Activated B cell treated with CpG ODN at 0.5 μM for 24 hours (primary cell): ENCODE measurements at regions not wholly inside any gene's neighbourhood (a gene's known extent, or its start where the extent isn't known, plus 50 kb on each side); places are given as distances from the start of the nearest gene placed in this dataset.

Source experiments
- ATAC-seq: fragments of 200-7000 bp; cut with Tn5 transposase; one replicate; pipeline ENCODE4 v1.10.0; 2021; ENCODE audit warnings: low read depth, mild to moderate bottlenecking, moderate library complexity
- CTCF ChIA-PET: fragments of 350-600 bp; sonication (Branson Sonifier 250); formaldehyde crosslinking; loops from one replicate; lab custom pipeline; 2021; ENCODE audit warnings: antibody characterized with exemption; lab: Charles Lee
- POLR2A ChIA-PET: fragments of 350-600 bp; sonication (Branson Sonifier 250); formaldehyde crosslinking; loops from one replicate; lab custom pipeline; 2021; ENCODE audit warnings: antibody characterized with exemption; lab: Charles Lee
- DNase-seq: peaks from one replicate; pipeline ENCODE4 v3.0.0; 2022
- H3K27ac Mint-ChIP-seq: one replicate; pipeline ENCODE4 v1.8.0; 2020; ENCODE audit warnings: mixed read lengths
- H3K27me3 Mint-ChIP-seq: one replicate; pipeline ENCODE4 v1.8.0; 2021; ENCODE audit warnings: mixed read lengths
- H3K36me3 Mint-ChIP-seq: one replicate; pipeline ENCODE4 v1.8.0; 2021; ENCODE audit warnings: low read depth, mixed read lengths
- H3K4me1 Mint-ChIP-seq: one replicate; pipeline ENCODE4 v1.8.0; 2021; ENCODE audit warnings: mixed read lengths
- H3K4me3 Mint-ChIP-seq: one replicate; pipeline ENCODE4 v1.8.0; 2020; ENCODE audit warnings: mild to moderate bottlenecking, mixed read lengths
- H3K9me3 Mint-ChIP-seq: one replicate; pipeline ENCODE4 v1.8.0; 2020; ENCODE audit warnings: mixed read lengths
- intact Hi-C: fragments of 100-400 bp; cut with micrococcal nuclease; formaldehyde crosslinking; loops from one replicate; pipeline ENCODE4 v1.15.1; 2024
- TF ChIP-seq, protein P1 (sequence below): fragments of 200-600 bp; IDR thresholded peaks from one replicate; pipeline ENCODE4 v1.8.0; 2022; ENCODE audit warnings: antibody characterized with exemption, mild to moderate bottlenecking

DNA sequence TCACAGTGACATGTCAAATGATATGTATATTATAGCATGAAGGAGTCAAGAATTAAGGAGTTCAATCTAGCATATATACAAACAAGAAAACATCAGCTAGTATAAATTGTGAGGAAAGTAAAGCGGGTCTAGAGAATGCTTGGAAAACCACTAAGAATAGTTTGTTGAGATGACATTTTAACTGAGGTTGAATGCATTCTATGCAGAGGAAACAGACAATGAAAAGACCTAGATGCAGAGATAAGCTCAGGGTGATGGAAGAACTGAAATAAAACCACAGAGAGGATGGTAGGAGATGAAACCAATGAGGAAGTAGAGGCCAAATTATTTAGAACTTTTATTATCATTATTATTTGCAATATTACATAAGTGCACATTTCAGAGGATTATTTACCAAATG, 803.6 kb upstream of the FANCL start:
- intact Hi-C loops: no loop called here
- no peak overlapping the region for H3K4me3 Mint-ChIP-seq
- ChIA-PET POLR2A (no interaction called here), CTCF (no interaction called here)
- no peaks in the 10 kb centered on the region for H3K4me1 Mint-ChIP-seq
- no peak overlapping the region for H3K27ac Mint-ChIP-seq
- TF ChIP-seq, protein P1, sequence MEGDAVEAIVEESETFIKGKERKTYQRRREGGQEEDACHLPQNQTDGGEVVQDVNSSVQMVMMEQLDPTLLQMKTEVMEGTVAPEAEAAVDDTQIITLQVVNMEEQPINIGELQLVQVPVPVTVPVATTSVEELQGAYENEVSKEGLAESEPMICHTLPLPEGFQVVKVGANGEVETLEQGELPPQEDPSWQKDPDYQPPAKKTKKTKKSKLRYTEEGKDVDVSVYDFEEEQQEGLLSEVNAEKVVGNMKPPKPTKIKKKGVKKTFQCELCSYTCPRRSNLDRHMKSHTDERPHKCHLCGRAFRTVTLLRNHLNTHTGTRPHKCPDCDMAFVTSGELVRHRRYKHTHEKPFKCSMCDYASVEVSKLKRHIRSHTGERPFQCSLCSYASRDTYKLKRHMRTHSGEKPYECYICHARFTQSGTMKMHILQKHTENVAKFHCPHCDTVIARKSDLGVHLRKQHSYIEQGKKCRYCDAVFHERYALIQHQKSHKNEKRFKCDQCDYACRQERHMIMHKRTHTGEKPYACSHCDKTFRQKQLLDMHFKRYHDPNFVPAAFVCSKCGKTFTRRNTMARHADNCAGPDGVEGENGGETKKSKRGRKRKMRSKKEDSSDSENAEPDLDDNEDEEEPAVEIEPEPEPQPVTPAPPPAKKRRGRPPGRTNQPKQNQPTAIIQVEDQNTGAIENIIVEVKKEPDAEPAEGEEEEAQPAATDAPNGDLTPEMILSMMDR: no peak
- H3K9me3 Mint-ChIP-seq: no peaks in the 10 kb centered on the region
- ATAC-seq (no peak), DNase-seq (no peak)
- no peaks in the 10 kb centered on the region for H3K36me3 Mint-ChIP-seq
- H3K27me3 Mint-ChIP-seq: peaks cover 6% of the 10 kb centered on the region

GRCh38 chr2:59041139-59041538, 800.0 kb upstream of the FANCL start:
- no peaks in the 10 kb centered on the region for H3K36me3 Mint-ChIP-seq
- peaks cover 2% of the 10 kb centered on the region for H3K9me3 Mint-ChIP-seq
- no peak for DNase-seq
- H3K4me1 Mint-ChIP-seq: no peaks in the 10 kb centered on the region
- intact Hi-C loops: no loop called here
- TF ChIP-seq, protein P1: no peak
- H3K4me3 Mint-ChIP-seq: no peak overlapping the region
- ChIA-PET POLR2A (no interaction called here), CTCF (no interaction called here)
- H3K27ac Mint-ChIP-seq: no peak overlapping the region
- ATAC-seq: no peak
- H3K27me3 Mint-ChIP-seq: peaks cover 3% of the 10 kb centered on the region

- Mint-ChIP-seq H3K27ac (no peak overlapping the region), H3K4me1 (no peaks in the 10 kb centered on the region), H3K9me3 (peaks cover 2% of the 10 kb centered on the region), H3K4me3 (no peak overlapping the region), H3K36me3 (no peaks in the 10 kb centered on the region), H3K27me3 (peaks cover 6% of the 10 kb centered on the region)
- CTCF ChIA-PET: interaction anchor here (2.5 kb wide), 1 partner anchor 10 kb away, joined by 10 read pairs; no protein-coding TSS in a partner anchor
- POLR2A ChIA-PET: no interaction called here
- no peak for ATAC-seq
- TF ChIP-seq, protein P1: no peak
- DNase-seq: no peak
- intact Hi-C loops: no loop called here
These were observed 793.7 kb upstream of the FANCL start for GRCh38 chr2:59034837-59035236.

DNA sequence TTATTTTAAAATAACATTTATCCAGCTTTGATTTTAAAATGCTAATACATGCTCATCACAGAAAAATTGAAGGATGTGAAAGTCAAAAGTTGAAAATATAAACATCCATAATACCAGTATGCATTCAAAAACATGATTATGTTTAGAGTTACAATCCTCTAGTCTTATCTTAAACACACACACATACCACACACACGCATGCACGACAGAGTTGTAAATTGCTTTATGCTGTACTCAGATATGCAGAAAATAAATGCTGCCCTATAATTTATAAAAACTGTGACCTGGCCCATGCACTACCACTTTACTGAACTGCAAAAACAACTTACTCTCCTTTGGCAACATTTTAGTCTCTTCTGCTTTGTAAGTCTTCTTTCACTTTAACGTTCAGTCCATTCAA, 793.0 kb upstream of the FANCL start:
- ATAC-seq (no peak), DNase-seq (no peak)
- Mint-ChIP-seq H3K4me1 (no peaks in the 10 kb centered on the region), H3K36me3 (no peaks in the 10 kb centered on the region), H3K9me3 (peaks cover 2% of the 10 kb centered on the region), H3K27me3 (peaks cover 6% of the 10 kb centered on the region), H3K27ac (no peak overlapping the region), H3K4me3 (no peak overlapping the region)
- intact Hi-C loops: no loop called here
- ChIA-PET CTCF (interaction anchor here (2.5 kb wide), 1 partner anchor 9 kb away, joined by 10 read pairs; no protein-coding TSS in a partner anchor), POLR2A (no interaction called here)
- TF ChIP-seq, protein P1: no peak

DNA sequence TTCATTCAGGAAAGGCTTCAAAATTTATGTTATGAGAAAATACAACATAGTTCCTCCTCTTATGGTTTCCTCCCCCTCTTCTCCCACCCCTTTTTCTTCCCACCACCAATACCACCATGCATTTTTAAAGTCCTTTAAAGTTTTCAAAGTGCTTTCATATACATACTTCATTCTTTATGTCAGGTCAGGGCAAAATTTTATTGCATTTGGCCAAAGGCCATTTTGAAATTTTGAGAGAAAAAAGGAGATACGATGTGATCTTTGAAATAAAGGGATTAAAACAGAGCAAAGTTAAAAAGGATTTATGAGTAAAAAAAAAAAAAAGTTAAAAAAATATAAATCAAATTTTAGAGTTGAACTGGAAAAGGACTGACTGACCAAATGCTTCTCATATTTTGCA, 792.5 kb upstream of the FANCL start:
- DNase-seq: no peak

More for the DNA sequence above, 792.5 kb upstream of the FANCL start:
- H3K4me3 Mint-ChIP-seq: no peak overlapping the region
- H3K4me1 Mint-ChIP-seq: no peaks in the 10 kb centered on the region
- H3K27ac Mint-ChIP-seq: no peak overlapping the region
- ChIA-PET POLR2A (no interaction called here), CTCF (no interaction called here)
- no peak for ATAC-seq
- peaks cover 6% of the 10 kb centered on the region for H3K27me3 Mint-ChIP-seq
- intact Hi-C loops: no loop called here
- TF ChIP-seq, protein P1: no peak
- no peaks in the 10 kb centered on the region for H3K36me3 Mint-ChIP-seq
- H3K9me3 Mint-ChIP-seq: peaks cover 2% of the 10 kb centered on the region
